GM21367 (cell line): ENCODE measurements at regions not wholly inside any gene's neighbourhood (a gene's known extent, or its start where the extent isn't known, plus 50 kb on each side); places are given as distances from the start of the nearest gene placed in this dataset.

Source experiments
- ATAC-seq: cut with Tn5 transposase; IDR thresholded peaks from one replicate; pipeline ENCODE4 v1.9.1; 2021; ENCODE audit not compliant: unreplicated experiment

DNA sequence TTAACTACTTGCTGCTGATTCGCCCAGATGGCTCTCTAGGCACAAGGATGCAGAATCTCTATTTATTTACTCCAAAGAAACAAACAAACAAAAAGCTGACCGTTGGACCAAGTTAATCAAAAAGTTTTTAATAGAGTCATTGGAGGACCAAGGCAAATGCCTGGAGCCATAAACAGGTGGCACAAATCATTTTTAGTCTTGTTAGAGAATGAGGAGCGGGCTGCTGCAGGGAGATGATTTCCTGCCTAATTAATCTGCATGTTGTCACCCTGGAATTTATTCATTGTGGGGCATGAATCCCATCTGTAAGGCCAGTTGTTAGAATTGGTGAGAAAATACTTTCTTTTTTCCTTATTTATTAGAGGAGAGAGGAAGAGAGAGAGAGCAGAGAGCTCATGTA lies 147.4 kb upstream of the GATB start:
- no peak for ATAC-seq

GRCh38 chr4:151906438-151906837 lies 145.6 kb upstream of the GATB start:
- no peak for ATAC-seq

- ATAC-seq = peak; percentile 95
Measured at GRCh38 chr4:151905197-151905596, 144.4 kb upstream of the GATB start.

- ATAC-seq = no peak
Measured at GRCh38 chr4:151901631-151902030, 140.8 kb upstream of the GATB start.

DNA sequence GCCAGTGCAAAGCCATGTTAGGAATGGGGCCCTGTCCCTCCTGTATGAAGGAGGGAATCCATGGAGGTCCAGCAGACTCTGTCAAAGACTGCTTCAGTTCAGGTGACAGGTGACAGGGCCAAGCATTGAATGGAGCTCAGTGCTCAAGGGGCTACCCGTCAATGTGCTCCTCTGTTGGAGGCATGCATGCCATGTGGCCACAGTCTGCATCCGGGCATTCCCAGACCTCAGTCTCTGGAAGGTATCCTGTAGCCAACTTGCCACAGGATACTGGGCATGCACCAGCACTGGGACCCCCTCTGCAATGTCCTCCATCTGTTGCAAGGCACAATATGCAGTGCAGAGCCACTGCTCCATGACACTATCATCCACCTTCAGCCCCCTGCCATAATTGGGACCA lies 136.1 kb upstream of the GATB start:
- no peak for ATAC-seq

GRCh38 chr4:151895671-151896070 lies 134.9 kb upstream of the GATB start:
- no peak for ATAC-seq

- ATAC-seq = no peak
Measured at GRCh38 chr4:151894246-151894645, 133.4 kb upstream of the GATB start.

DNA sequence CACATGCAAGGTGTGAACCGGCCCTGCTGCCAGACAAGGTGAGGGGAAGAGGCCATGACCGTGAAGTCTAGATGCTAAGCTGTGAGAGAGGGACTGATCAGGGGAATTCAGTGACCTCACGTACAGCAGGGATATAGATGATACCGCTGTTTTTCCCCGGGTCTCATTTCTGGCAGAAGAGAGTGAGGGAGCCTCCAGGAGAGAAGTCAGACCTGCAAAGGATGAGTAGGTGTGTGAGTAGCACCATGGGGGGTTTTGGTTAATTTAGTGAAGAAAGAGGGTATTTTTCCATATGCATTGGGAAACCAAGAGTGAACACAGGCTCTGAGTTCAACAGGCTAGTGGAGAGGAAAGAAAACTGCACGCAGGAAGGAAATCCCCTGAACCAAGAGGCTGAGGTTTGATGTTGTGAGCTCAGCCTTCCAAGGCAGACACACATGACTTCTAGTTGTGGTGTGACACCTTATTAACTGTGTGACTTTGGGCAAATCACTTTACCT lies 127.6 kb upstream of the GATB start:
- no peak for ATAC-seq

- ATAC-seq = peak; percentile 21
Measured at GRCh38 chr4:151887816-151888180, 127.0 kb upstream of the GATB start.

- ATAC-seq = peak; percentile 76
Measured at GRCh38 chr4:151887031-151887815, 126.4 kb upstream of the GATB start.

DNA sequence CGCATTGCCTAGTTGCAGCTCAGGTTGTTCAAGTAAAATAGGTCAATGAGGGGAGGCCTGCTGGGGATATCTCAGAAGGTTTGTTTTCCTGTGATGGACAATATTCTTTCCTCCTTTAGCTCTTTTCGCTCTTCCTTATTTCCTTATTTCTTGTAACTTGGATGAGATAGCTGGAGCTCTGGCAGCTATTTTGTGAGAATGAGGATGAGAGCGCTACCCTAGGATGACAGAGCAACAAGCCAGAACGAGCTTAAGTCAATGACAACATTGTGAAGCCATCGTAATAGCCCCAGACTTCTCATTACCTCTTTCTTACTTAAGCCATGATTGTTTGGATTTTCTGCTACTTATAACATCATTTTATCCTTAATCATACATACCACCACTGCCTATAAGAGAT lies 124.3 kb upstream of the GATB start:
- no peak for ATAC-seq

DNA sequence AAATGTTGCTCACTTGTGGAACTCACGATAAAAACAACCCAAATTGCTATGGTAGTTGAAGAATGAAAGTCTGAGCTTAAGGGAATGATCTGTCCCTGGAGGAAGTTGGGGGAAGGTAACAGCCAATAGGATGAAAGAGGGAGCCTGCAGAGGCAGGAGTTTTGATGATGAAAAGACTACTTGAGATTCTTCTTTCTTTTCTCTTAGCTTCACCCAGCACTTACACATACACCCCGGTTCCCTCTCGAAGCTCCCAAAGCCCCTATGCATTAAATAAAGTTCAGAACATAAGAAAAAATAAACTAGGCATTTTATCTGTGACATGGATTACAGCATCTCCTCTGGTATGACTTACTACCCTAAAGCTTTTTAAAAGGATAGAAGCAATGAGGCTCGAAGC lies 122.9 kb upstream of the GATB start:
- ATAC-seq = no peak

DNA sequence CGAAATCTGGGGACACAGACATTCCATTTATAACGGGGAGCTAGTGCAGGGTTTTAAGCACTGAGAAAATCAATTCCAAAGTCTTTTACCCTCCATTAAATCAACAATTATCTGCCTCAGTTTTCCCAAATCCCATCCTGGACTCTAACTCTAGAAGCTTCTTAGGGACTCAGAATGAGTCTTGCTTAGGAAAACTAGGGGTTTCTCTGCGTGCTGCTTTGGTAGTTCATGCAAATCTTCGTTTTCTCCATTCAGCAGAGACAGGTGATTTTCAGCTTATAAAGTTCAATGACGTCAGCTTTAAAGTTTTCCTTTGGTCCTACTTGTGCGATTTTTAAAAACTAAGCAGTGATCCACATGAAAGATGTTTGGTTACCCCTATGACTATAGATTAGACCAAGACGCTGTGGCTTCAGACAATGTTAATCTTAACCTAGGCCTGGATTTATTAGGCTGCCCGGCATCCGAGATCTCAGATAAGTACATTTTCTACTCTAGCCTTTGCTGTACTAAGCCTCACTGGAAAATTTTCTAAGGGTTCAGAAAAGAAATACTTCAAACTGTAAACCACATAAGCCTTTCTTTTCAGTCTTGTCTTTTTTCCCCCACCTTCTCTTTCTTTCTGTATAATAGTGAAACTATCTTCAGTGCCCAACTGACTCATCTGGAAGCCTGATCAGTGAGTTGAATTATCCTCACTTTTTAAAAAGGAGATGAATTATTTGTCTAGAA lies 121.4 kb upstream of the GATB start:
- ATAC-seq = peak; percentile 62

- ATAC-seq = no peak
Measured at GRCh38 chr4:151879705-151880445, 119.1 kb upstream of the GATB start.

- no peak for ATAC-seq
Measured at GRCh38 chr4:151876381-151876988, 115.7 kb upstream of the GATB start.

DNA sequence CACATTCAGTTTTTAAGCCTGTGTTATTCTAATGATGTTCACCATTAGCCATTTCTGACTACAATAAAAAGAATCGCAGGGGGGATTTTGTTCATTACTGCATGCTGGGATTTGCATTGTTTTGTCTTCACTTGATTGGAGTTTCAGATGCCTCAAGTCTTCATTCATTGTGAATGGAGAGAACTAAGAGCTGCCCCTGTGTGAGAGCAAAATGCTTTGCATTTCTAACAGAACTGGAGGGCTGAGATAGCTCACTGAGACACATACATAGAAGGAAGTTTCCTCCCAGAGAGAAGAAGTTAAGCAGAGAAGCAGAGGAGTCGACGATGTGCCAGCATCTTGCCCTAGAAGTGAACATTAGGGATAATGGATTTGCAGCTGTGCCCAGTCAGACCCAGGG lies 113.5 kb upstream of the GATB start:
- no peak for ATAC-seq

DNA sequence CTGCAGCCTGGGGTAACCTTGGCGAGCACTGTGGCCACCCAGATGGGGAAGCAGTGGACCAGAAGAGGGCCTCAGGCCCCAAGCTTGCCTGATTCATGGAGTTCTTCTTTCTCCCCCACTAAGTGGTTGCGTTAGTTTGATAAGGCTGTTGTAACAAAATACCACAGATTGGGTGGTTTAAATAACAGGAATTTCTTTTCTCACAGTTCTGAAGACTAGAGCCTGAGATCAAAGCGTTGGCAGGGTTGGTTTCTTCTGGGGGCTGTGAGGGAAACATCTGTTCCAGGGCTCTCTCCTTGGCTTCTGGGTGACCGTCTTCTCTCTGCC lies 105.7 kb upstream of the GATB start:
- no peak for ATAC-seq

GRCh38 chr4:151865744-151866591 lies 105.2 kb upstream of the GATB start:
- ATAC-seq = no peak

DNA sequence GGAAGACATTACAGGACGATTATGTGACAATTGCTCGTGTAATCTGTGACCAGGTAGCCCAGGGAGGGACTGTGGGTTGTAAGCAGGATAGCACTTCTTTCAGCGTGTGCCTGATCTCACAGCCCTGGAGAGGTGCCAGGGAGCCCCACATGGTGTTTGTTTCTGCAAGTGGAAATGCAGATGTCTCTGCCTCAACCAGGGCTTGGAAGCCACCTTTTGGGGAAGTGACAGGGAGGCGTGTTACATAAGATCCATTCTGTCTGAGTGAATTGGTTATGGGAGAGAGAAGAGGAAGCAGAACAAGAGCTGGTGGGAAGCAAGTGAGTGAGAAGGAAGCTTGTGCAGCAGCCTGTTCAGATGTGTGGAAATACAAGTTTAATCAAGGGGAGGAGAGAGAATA lies 104.5 kb upstream of the GATB start:
- no peak for ATAC-seq

GRCh38 chr4:151864068-151864467 lies 103.3 kb upstream of the GATB start:
- ATAC-seq = no peak

- ATAC-seq = no peak
Measured at GRCh38 chr4:151862766-151863165, 102.0 kb upstream of the GATB start.
